ENCODE measurements at regions not wholly inside any gene's neighbourhood (a gene's known extent, or its start where the extent isn't known, plus 50 kb on each side); places are given as distances from the start of the nearest gene placed in this dataset.

- no peak overlapping the region for H3K27ac ChIP-seq
- H3K27me3 ChIP-seq (ENCODE audit: low read depth) = no peaks in the 10 kb centered on the region
- H3K9me3 ChIP-seq = no peaks in the 10 kb centered on the region
- intact Hi-C loops (cut with DNase I) = no loop called here
- no peak for ATAC-seq
- H3K4me1 ChIP-seq = no peaks in the 10 kb centered on the region
- TF ChIP-seq CTCF (IDR thresholded peaks at IDR 0.05) = no peak
- no peak for DNase-seq
- H3K4me3 ChIP-seq = no peak overlapping the region
- H3K36me3 ChIP-seq = no peaks in the 10 kb centered on the region
Measured at GRCh38 chr18:2053490-2054089, 517.7 kb downstream of the METTL4 start.

GRCh38 chr18:2059336-2059735 is 512.0 kb downstream of the METTL4 start:
- H3K9me3 ChIP-seq = no peaks in the 10 kb centered on the region
- H3K27me3 ChIP-seq (ENCODE audit: low read depth) = no peaks in the 10 kb centered on the region
- DNase-seq = no peak
- H3K27ac ChIP-seq = no peak overlapping the region
- no peak for TF ChIP-seq CTCF (IDR thresholded peaks at IDR 0.05)
- intact Hi-C loops (cut with DNase I) = no loop called here
- H3K4me1 ChIP-seq = no peaks in the 10 kb centered on the region
- H3K4me3 ChIP-seq = no peak overlapping the region
- ATAC-seq = no peak
- H3K36me3 ChIP-seq = no peaks in the 10 kb centered on the region

- TF ChIP-seq CTCF (IDR thresholded peaks at IDR 0.05) = no peak
- ATAC-seq (no peak), DNase-seq (no peak)
- no peaks in the 10 kb centered on the region for H3K27me3 ChIP-seq (ENCODE audit: low read depth)
- no peak overlapping the region for H3K4me3 ChIP-seq
- no peaks in the 10 kb centered on the region for H3K4me1 ChIP-seq
- intact Hi-C loops (cut with DNase I) = no loop called here
- H3K27ac ChIP-seq = no peak overlapping the region
- H3K9me3 ChIP-seq = no peaks in the 10 kb centered on the region
- no peaks in the 10 kb centered on the region for H3K36me3 ChIP-seq
Measured at GRCh38 chr18:2060086-2060485, 511.2 kb downstream of the METTL4 start.

- H3K4me3 ChIP-seq = no peak overlapping the region
- no peak overlapping the region for H3K27ac ChIP-seq
- H3K27me3 ChIP-seq (ENCODE audit: low read depth) = no peaks in the 10 kb centered on the region
- no peak for DNase-seq
- intact Hi-C loops (cut with DNase I) = no loop called here
- no peak for ATAC-seq
- H3K4me1 ChIP-seq = no peaks in the 10 kb centered on the region
- no peaks in the 10 kb centered on the region for H3K9me3 ChIP-seq
- TF ChIP-seq CTCF (IDR thresholded peaks at IDR 0.05) = no peak
- no peaks in the 10 kb centered on the region for H3K36me3 ChIP-seq
Measured at GRCh38 chr18:2070631-2071030, 500.7 kb downstream of the METTL4 start.

GRCh38 chr18:2075499-2075898 is 495.8 kb downstream of the METTL4 start:
- no peak for TF ChIP-seq CTCF (IDR thresholded peaks at IDR 0.05)
- intact Hi-C loops (cut with DNase I) = no loop called here
- Histone ChIP-seq H3K27me3 (ENCODE audit: low read depth) (no peaks in the 10 kb centered on the region), H3K4me1 (no peaks in the 10 kb centered on the region), H3K36me3 (no peaks in the 10 kb centered on the region), H3K9me3 (no peaks in the 10 kb centered on the region), H3K4me3 (no peak overlapping the region), H3K27ac (no peak overlapping the region)
- DNase-seq (no peak), ATAC-seq (no peak)

GRCh38 chr18:2082676-2083075 is 488.6 kb downstream of the METTL4 start:
- no peak for TF ChIP-seq CTCF (IDR thresholded peaks at IDR 0.05)
- intact Hi-C loops (cut with DNase I) = no loop called here
- Histone ChIP-seq H3K4me3 (no peak overlapping the region), H3K9me3 (no peaks in the 10 kb centered on the region), H3K27me3 (ENCODE audit: low read depth) (no peaks in the 10 kb centered on the region), H3K4me1 (no peaks in the 10 kb centered on the region), H3K36me3 (no peaks in the 10 kb centered on the region), H3K27ac (no peak overlapping the region)
- DNase-seq = no peak
- ATAC-seq = no peak
